ENCODE measurements at regions not wholly inside any gene's neighbourhood (a gene's known extent, or its start where the extent isn't known, plus 50 kb on each side); places are given as distances from the start of the nearest gene placed in this dataset.
"Not testable (repeated sequence)": the region's sequence is repeated elsewhere in the genome, so short reads cannot be mapped to it uniquely, and the experiment has no call there.

DNA sequence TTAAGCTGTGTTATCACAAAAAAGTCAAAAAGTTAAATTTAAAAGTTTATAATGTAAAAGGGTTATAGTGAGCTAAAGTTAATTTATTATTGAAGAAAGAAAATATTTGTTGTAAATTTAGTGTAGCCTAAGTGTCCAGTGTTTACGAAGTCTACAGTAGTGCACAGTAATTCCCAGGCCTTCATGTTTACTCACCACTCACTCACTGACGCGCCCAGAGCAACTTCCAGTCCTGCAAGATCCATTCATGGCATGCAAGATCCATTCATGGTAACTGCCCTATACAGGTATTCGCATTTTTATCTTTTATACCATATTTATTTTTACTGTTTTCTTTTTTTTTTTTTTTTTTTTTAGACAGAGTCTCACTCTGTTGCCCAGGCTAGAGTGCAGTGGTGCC is 69.5 kb downstream of the TPRA1 start:
- DNase-seq, result no peak

GRCh38 chr3:127518456-127519081 is 72.0 kb downstream of the TPRA1 start:
- no peak for DNase-seq

GRCh38 chr3:127512256-127512655 is 78.3 kb downstream of the TPRA1 start:
- DNase-seq, result no peak

DNA sequence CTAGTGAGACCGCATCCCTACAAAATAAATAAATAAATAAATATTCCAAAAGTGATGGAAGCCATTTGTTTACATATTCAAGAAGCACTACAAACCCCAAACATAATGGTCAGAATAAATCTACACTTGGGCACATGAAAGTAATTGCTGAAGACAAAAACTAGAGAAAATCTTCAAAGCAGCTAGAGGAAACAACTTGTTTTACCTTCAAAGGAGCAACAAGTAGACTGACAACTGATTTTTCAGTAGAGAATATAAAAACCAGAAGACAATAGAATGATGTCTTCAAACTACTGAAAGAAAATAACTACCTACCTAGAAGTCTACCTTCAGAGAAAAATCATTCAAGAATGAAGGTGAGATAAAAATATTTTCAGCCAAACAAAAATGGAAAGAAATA is 89.4 kb downstream of the TPRA1 start:
- DNase-seq, result no peak

- no peak for DNase-seq
Measured at GRCh38 chr3:127497676-127498075, 92.9 kb downstream of the TPRA1 start.

DNA sequence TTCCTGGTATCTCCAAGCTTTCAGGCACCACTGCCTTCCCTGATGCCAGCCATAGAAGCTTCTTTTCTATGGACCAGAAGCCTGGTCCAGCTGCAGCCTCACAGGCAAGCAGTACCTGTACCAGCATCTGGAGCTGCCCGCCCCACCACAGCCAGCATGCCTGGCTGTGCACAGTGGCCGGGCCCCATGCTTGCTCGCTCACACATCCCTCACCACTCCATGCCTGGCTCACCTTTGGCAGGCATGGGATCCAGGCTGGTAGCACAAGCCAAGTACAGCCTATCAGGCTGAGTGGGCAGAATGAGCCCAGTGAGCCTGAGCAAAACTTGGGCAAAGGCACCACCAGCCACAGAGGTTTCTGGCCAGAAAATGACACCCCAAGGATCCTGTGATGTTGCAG is 93.4 kb downstream of the TPRA1 start:
- DNase-seq, result no peak

GRCh38 chr3:127495821-127496655 is 94.5 kb downstream of the TPRA1 start:
- DNase-seq, result no peak

DNA sequence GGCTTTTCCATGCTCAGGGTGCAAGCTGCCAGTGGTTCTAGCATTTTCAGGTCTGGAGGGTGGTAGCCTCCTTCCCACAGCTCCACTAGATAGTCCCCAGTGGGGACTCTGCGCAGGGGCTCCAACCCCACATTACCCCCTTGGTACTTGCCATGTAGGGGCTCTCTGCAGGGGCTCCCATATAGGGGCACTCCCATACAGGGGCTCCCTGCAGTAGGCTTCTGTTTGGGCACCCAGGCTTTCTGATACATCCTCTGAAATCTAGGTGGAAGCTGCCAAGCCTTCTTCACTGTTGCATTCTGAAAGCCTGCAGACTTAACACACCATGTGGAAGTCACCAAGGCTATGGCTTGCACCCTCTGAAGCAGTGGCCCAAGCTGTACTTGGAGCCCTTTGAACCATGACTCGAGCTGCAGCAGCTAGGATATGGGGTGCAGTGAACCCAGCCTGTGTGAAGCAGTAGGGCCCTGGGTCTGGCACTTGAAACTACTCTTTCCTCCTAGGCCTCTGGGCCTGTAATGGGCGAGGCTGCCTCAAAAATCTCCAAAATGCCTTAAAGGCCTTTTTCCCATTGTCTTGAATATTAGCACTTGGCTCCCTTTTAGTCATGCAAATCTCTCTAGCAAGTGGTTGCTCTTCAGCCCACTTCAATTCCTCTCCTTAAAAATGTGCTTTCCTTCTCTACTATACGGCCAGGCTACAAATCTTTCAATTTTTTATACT is 96.4 kb downstream of the TPRA1 start:
- DNase-seq, result no peak

GRCh38 chr3:127492426-127492825 is 98.1 kb downstream of the TPRA1 start:
- DNase-seq, result no peak

DNA sequence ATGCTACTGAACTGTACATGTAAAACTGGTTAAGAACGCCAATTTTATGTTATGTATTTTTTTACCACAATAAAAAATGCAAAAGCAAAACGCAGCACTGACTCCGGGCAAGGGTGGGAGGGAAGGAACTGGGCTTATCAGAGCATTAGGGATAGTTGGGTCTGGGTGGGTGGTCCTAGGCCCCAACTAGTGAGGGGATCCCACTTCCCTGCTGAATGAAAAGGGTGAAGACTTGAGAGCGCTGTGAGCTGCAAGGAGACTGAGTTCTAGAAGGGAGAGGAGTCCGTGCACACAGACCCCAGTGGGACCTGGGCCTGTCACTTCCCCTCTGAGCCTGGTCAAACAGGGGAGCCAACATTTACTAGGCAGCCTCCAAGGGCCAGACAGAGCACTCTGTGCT is 98.6 kb downstream of the TPRA1 start:
- no peak for DNase-seq

GRCh38 chr3:127491323-127491722 is 99.2 kb downstream of the TPRA1 start:
- DNase-seq, result no peak

GRCh38 chr3:127491024-127491305 is 99.6 kb downstream of the TPRA1 start:
- DNase-seq, result not testable (repeated sequence)

GRCh38 chr3:127490271-127491023 is 100.1 kb downstream of the TPRA1 start:
- no peak for DNase-seq

DNA sequence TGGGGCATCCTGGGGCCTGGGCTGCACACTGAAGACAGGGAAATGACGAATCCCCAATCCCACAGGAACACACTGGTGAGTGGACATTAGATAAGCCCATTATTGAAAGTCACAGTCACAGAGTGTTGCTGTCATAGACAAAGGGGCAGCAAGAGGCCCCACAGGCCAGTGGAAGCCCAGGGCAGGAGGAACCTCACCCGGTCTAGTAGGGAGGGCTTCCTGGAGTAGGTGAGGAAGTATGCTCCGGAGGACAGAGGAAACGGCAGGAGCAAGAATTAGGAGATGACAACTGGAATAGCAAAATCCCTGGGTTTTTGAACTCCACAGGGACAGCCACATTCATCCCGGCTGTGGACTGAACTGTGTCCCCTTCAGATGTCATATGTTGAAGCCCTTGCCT is 101.2 kb downstream of the TPRA1 start:
- no peak for DNase-seq

DNA sequence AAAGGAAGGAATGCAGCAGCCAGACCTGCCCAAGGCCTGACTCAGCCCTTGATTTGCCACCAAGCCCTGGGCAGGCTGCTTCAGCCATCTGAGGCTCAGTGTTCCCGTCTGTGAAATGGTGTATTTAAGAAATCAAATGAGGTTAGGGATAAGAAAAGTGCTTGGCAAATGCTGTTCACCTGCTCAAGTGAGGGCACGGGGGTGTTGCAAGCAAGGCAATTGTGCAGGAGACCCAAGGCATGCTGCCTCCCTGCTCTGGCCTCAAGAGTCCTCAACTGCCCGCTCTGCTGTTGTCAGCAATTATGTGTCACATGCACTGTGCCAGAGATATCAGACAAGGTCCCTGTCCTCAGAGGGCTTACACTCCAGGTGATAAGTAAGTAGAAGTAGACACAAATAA is 101.8 kb downstream of the TPRA1 start:
- no peak for DNase-seq

DNA sequence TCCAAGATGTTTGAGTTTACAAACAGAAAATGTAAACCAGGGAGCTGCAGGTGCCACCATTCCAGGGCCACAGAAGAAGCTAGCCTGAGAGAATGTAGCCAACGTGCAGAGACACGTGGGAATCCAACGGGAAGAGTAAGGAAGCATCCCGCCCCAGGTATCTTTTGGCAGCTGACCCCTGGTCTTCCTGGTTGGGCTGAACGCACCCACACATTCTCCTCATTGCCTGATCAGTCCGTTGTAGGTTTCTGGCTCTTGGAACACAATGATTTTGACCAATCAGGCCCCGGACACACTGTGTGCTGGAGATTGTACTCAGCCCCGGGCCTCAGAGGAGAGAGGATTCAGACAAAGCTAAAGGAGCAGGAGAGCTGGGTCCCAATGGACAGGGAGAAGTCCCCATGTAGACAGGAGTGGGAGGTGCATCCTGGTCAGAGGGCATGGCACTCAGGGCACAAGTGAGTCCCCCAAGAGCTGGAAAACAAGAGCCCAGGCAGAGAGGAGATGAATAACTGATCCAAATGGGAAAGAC is 102.3 kb downstream of the TPRA1 start:
- no peak for DNase-seq

DNA sequence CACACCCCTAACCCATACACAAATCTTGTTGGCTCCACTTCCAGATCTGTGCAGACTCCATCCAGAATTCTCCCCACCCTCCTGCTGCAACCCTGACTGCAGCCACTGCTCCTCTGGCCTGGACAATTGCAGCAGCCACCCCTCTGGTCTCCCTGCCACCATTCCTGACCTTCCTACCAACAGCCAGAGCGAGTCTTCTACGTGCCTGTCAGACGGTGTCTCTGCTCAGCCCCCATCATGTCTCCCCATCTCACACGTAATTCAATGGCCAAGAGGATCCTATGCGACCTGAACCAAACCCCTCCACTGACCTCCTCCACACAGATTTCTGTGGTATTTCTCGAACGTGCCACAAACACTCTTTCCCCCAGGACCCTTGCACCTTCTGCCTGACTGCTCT is 103.3 kb downstream of the TPRA1 start:
- DNase-seq, result no peak

- no peak for DNase-seq
Measured at GRCh38 chr3:127486321-127486944, 104.1 kb downstream of the TPRA1 start.

DNA sequence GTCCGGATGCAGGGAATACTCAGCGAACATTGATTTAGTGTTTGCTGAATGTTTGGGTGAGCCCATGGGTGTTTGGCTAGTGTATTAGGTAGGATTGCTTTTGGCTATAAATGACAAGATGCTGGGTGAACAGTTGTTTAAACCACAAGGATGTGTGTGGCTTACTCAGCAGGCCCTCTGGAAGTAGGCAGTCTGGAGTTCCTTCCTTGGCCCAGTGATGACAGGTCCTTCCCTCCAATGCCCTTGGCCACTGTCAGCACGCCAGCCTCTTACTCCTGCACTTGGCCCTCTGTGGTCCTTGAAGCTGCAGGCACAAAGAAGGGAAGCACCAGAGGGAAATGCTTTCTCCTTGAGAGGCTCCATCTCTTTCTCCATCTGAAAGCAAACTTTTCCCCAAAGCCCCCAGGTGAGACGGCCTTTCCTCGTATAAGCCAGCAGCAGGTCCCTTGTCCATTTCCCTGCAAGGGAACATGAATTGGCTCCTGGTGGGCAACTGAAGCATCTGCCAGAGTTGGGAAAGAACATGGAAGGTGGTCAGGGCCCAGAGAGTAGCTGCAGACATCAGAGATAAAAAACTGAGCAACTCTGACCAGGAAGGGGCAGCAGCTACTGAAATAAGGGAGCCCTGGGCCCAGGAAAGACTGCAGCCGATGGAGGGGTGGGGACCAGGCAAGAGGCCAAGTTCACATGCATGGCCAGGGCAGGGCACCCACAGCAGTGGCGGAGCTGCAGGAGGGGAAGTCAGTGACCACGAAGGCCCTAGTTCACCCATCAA is 105.0 kb downstream of the TPRA1 start:
- no peak for DNase-seq

DNA sequence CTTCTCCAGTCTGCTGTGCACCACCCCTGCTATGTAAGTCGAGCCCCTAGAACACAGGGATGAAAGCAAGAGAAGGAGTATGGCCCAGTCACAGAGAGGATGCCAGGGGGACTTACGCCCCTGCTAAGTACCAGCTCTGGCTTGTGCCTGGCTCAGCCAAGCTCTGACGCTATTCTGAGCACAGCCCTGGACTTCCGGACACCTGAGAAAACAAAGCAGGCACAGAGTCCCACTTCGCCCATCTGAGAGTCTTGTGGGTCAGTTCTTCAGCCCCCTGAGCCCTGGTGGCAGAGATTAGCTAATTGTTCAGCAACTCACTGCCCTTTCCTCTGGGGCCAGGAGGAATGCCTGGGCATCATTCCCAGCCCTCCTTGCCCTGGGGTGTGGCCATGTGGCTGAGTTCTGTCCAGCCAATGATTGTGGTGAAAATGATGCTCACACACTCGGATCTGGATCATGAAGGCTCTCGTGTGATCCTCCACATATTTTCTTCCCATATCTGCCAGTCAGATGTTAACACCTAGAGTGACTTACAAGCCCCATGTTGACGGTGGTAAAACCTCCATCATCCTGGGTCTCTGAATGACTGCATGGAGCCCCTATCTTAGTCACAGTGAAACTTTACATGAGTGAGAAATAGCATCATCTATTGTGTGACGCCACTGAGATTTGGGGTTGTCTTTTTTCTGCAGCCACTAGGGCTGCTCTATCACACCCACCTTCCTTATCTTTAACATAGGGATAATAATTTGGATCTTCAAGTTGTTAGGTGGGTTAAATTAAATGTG is 105.7 kb downstream of the TPRA1 start:
- no peak for DNase-seq

All from NCI-H446 treated with DMSO at 0.1 percent for 48 hours (cell line).